Suprapubic skin (tissue), 4 donors: ENCODE measurements at regions not wholly inside any gene's neighbourhood (a gene's known extent, or its start where the extent isn't known, plus 50 kb on each side); places are given as distances from the start of the nearest gene placed in this dataset.

Experiments used
- DNase-seq, 2 donors: peaks; one replicate each; pipeline ENCODE4 v3.0.0-alpha.2; 2019; ENCODE audit warnings: low spot score in 2 of 2
- H3K27ac ChIP-seq: fragments of 200-600 bp; sonication (generic); one replicate; pipeline ENCODE4 v1.5.1; 2019
- H3K27me3 ChIP-seq: fragments of 200-600 bp; sonication (generic); one replicate; pipeline ENCODE4 v1.5.1; 2019
- H3K36me3 ChIP-seq: fragments of 200-600 bp; sonication (generic); one replicate; pipeline ENCODE4 v1.5.1; 2019
- H3K4me1 ChIP-seq: fragments of 200-600 bp; sonication (generic); one replicate; pipeline ENCODE4 v1.5.1; 2019
- H3K4me3 ChIP-seq: fragments of 200-600 bp; sonication (generic); one replicate; pipeline ENCODE4 v1.5.1; 2019; ENCODE audit warnings: mild to moderate bottlenecking
- H3K9me3 ChIP-seq: fragments of 200-600 bp; sonication (generic); one replicate; pipeline ENCODE4 v1.5.1; 2019
- EP300 ChIP-seq: sonication (generic); formaldehyde crosslinking; IDR thresholded peaks from one replicate; pipeline ENCODE4 v1.6.1; 2017; ENCODE audit warnings: antibody characterized with exemption
- POLR2A ChIP-seq, 2 donors: fragments of 450-650 bp; IDR thresholded peaks; one replicate each; pipeline ENCODE4 v1.6.1; 2017; ENCODE audit warnings: antibody characterized with exemption in 2 of 2, mild to moderate bottlenecking in 2 of 2, moderate library complexity in 2 of 2
- POLR2AphosphoS5 ChIP-seq, 3 donors: sonication (generic); formaldehyde crosslinking; IDR thresholded peaks; one replicate each; pipeline ENCODE4 v1.6.1; 2017; ENCODE audit warnings: antibody characterized with exemption in 3 of 3
- WGBS: methylation state at CpG from one replicate; pipeline ENCODE4 v1.1.5; 2018; 5-methylcytosine and 5-hydroxymethylcytosine counted together
- TF ChIP-seq, protein P1 (sequence below), 2 donors: fragments of 200-600 bp in 1 of 2; fragments of 450-650 bp in 1 of 2; sonication (generic) in 1 of 2; IDR thresholded peaks; one replicate each; pipeline ENCODE4 v1.5.1; 2016 to 2019; ENCODE audit warnings: antibody characterized with exemption in 2 of 2, mild to moderate bottlenecking in 1 of 2, moderate library complexity in 1 of 2

DNA sequence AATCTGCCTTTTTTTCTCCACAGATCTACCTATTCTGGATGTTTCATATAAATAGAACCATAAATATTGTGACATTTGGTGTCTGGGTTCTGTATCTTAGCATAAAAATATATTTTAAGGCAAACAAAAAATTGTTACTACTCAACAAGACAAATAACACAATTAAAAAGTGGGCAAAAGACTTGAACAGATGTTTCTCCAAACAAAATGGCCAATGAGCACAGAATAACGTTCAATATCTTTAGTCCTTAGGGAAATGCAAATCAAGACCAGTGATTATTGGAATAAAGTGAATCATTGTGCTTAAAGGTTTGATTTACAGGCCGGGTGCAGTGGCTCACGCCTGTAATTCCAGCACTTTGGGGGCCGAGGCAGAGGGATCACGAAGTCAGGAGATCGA lies 1331.3 kb downstream of the AACS start:
- no peaks in the 10 kb centered on the region for H3K27me3 ChIP-seq
- WGBS = 57% methylated on average over 6 of the region's 6 CpGs
- no peak overlapping the region for H3K4me3 ChIP-seq
- peaks cover 3% of the 10 kb centered on the region for H3K9me3 ChIP-seq
- no peak for DNase-seq
- H3K4me1 ChIP-seq = no peaks in the 10 kb centered on the region
- TF ChIP-seq POLR2AphosphoS5 (IDR thresholded peaks at IDR 0.05) = no peak
- no peak overlapping the region for H3K27ac ChIP-seq
- no peaks in the 10 kb centered on the region for H3K36me3 ChIP-seq

- Histone ChIP-seq H3K4me3 (no peak overlapping the region), H3K36me3 (no peaks in the 10 kb centered on the region), H3K27me3 (no peaks in the 10 kb centered on the region), H3K4me1 (no peaks in the 10 kb centered on the region), H3K27ac (no peak overlapping the region), H3K9me3 (peaks cover 3% of the 10 kb centered on the region)
- TF ChIP-seq POLR2AphosphoS5 (IDR thresholded peaks at IDR 0.05) (no peak), EP300 (no peak), POLR2A (IDR thresholded peaks at IDR 0.05) (no peak)
- TF ChIP-seq, protein P1, sequence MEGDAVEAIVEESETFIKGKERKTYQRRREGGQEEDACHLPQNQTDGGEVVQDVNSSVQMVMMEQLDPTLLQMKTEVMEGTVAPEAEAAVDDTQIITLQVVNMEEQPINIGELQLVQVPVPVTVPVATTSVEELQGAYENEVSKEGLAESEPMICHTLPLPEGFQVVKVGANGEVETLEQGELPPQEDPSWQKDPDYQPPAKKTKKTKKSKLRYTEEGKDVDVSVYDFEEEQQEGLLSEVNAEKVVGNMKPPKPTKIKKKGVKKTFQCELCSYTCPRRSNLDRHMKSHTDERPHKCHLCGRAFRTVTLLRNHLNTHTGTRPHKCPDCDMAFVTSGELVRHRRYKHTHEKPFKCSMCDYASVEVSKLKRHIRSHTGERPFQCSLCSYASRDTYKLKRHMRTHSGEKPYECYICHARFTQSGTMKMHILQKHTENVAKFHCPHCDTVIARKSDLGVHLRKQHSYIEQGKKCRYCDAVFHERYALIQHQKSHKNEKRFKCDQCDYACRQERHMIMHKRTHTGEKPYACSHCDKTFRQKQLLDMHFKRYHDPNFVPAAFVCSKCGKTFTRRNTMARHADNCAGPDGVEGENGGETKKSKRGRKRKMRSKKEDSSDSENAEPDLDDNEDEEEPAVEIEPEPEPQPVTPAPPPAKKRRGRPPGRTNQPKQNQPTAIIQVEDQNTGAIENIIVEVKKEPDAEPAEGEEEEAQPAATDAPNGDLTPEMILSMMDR (IDR thresholded peaks at IDR 0.05) = no peak
- 58% methylated on average over 7 of the region's 7 CpGs for WGBS
- DNase-seq = no peak
Measured at GRCh38 chr12:126397071-126397581, 1331.9 kb downstream of the AACS start.

- TF ChIP-seq POLR2A (IDR thresholded peaks at IDR 0.05) (no peak), EP300 (no peak), POLR2AphosphoS5 (IDR thresholded peaks at IDR 0.05) (no peak)
- TF ChIP-seq, protein P1 (IDR thresholded peaks at IDR 0.05) = no peak
- H3K9me3 ChIP-seq = peaks cover 3% of the 10 kb centered on the region
- 65% methylated on average over 1 of the region's 1 CpG for WGBS
Measured at GRCh38 chr12:126397660-126398059, 1332.4 kb downstream of the AACS start.

DNA sequence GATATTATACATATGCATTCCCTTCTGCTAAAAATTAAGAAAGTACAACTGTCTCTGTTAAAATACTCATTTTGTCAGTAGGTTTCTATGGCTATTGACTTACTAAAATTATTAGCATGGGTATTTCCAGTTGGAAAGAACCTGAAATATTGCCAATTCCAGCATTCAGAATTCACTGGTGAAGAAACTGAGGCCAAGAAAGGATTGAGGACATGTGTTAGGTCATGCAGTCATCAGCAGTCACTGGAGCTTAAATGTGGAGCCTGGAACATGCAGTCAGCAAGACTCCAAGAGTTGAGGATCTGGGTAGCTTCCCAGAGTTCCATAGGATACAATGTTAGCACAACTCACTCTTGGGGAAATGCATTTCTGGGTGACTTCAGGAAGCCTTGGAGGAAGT lies 1335.6 kb downstream of the AACS start:
- H3K4me3 ChIP-seq = no peak overlapping the region
- TF ChIP-seq POLR2A (IDR thresholded peaks at IDR 0.05) = no peak
- TF ChIP-seq POLR2AphosphoS5 (IDR thresholded peaks at IDR 0.05) = no peak
- no peak for TF ChIP-seq EP300
- TF ChIP-seq, protein P1 (IDR thresholded peaks at IDR 0.05) = no peak
- no peaks in the 10 kb centered on the region for H3K27me3 ChIP-seq
- H3K36me3 ChIP-seq = no peaks in the 10 kb centered on the region
- DNase-seq = no peak
- H3K27ac ChIP-seq = no peak overlapping the region
- no peaks in the 10 kb centered on the region for H3K9me3 ChIP-seq
- H3K4me1 ChIP-seq = no peaks in the 10 kb centered on the region

More at GRCh38 chr12:126397660-126398059, 1332.4 kb downstream of the AACS start:
- Histone ChIP-seq H3K4me1 (no peaks in the 10 kb centered on the region), H3K27ac (no peak overlapping the region), H3K36me3 (no peaks in the 10 kb centered on the region), H3K27me3 (no peaks in the 10 kb centered on the region), H3K4me3 (no peak overlapping the region)
- no peak for DNase-seq

- Histone ChIP-seq H3K4me3 (no peak overlapping the region), H3K27ac (no peak overlapping the region), H3K36me3 (no peaks in the 10 kb centered on the region), H3K4me1 (no peaks in the 10 kb centered on the region), H3K9me3 (no peaks in the 10 kb centered on the region), H3K27me3 (no peaks in the 10 kb centered on the region)
- DNase-seq = no peak
- WGBS = 88% methylated on average over 5 of the region's 5 CpGs
- TF ChIP-seq, protein P1 (IDR thresholded peaks at IDR 0.05) = no peak
- TF ChIP-seq POLR2A (IDR thresholded peaks at IDR 0.05) (no peak), POLR2AphosphoS5 (IDR thresholded peaks at IDR 0.05) (no peak), EP300 (no peak)
Measured at GRCh38 chr12:126404293-126404881, 1339.2 kb downstream of the AACS start.

- no peaks in the 10 kb centered on the region for H3K4me1 ChIP-seq
- H3K36me3 ChIP-seq = no peaks in the 10 kb centered on the region
- DNase-seq = no peak
- H3K4me3 ChIP-seq = no peak overlapping the region
- TF ChIP-seq POLR2AphosphoS5 (IDR thresholded peaks at IDR 0.05) (no peak), POLR2A (IDR thresholded peaks at IDR 0.05) (no peak), EP300 (no peak)
- TF ChIP-seq, protein P1 (IDR thresholded peaks at IDR 0.05) = no peak
- WGBS = 38% methylated on average over 5 of the region's 5 CpGs
- no peaks in the 10 kb centered on the region for H3K27me3 ChIP-seq
- peaks cover 4% of the 10 kb centered on the region for H3K9me3 ChIP-seq
- H3K27ac ChIP-seq = no peak overlapping the region
Measured at GRCh38 chr12:126418400-126418799, 1353.2 kb downstream of the AACS start.
